ENCODE measurements at regions not wholly inside any gene's neighbourhood (a gene's known extent, or its start where the extent isn't known, plus 50 kb on each side); places are given as distances from the start of the nearest gene placed in this dataset.

DNA sequence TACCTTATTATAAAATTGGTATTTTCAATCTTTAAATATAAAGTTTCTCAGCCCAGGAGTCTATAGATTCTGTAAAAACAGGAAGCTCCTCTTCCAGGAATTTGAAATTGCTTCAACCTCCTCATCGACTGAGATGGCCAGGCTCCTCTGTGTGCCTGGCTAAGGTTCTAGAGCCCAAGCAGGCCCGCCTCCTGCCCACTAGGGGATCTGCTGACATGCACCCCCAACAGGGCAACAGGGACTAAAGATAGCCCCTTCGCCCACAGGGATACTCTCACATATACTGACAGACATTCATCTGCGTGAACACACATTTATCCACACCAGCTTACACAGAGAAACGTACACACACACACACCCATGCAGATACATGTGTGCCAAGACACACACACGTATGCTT, 183.1 kb upstream of the TLE3 start:
- Mint-ChIP-seq H3K9me3 (no peaks in the 10 kb centered on the region), H3K27me3 (ENCODE audit: low read depth) (peaks cover 7% of the 10 kb centered on the region), H3K4me3 (ENCODE audit: low read depth) (no peak overlapping the region), H3K36me3 (ENCODE audit: low read depth) (no peaks in the 10 kb centered on the region), H3K4me1 (ENCODE audit: low read depth) (peaks cover 4% of the 10 kb centered on the region), H3K27ac (no peak overlapping the region)
- DNase-seq (ENCODE audit: low spot score): no peak
- intact Hi-C loops (cut with micrococcal nuclease): no loop called here

- Mint-ChIP-seq H3K27me3 (ENCODE audit: low read depth) (peaks cover 8% of the 10 kb centered on the region), H3K27ac (no peak overlapping the region), H3K4me1 (ENCODE audit: low read depth) (peaks cover 4% of the 10 kb centered on the region), H3K36me3 (ENCODE audit: low read depth) (no peaks in the 10 kb centered on the region), H3K4me3 (ENCODE audit: low read depth) (no peak overlapping the region), H3K9me3 (no peaks in the 10 kb centered on the region)
- intact Hi-C loops (cut with micrococcal nuclease): no loop called here
- DNase-seq (ENCODE audit: low spot score): no peak
Observed at GRCh38 chr15:70279096-70279495, 181.4 kb upstream of the TLE3 start.

DNA sequence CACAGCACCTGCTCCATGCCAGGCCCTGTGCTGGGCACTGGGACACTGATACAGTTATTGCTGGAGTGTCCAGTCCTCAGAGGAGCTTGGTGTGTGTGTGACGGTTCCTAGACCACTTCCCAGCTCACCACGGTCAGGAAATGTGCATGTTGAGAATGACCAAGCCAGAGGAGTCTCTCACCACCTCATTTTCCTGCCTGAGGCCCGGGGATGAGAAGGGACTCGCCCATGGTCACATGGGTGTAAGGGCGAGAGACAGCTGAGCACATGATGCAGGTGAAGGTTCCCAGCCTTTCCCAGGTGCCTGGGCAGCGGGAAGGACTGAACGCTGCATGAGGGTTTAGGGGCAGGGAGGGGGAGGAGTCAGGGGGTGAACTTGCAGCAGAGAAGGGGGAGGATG, 180.9 kb upstream of the TLE3 start:
- H3K27me3 Mint-ChIP-seq (ENCODE audit: low read depth): peaks cover 12% of the 10 kb centered on the region
- no peaks in the 10 kb centered on the region for H3K36me3 Mint-ChIP-seq (ENCODE audit: low read depth)
- no peak overlapping the region for H3K27ac Mint-ChIP-seq
- intact Hi-C loops (cut with micrococcal nuclease): no loop called here
- peaks cover 6% of the 10 kb centered on the region for H3K4me1 Mint-ChIP-seq (ENCODE audit: low read depth)
- no peaks in the 10 kb centered on the region for H3K9me3 Mint-ChIP-seq
- no peak overlapping the region for H3K4me3 Mint-ChIP-seq (ENCODE audit: low read depth)
- DNase-seq (ENCODE audit: low spot score): no peak

DNA sequence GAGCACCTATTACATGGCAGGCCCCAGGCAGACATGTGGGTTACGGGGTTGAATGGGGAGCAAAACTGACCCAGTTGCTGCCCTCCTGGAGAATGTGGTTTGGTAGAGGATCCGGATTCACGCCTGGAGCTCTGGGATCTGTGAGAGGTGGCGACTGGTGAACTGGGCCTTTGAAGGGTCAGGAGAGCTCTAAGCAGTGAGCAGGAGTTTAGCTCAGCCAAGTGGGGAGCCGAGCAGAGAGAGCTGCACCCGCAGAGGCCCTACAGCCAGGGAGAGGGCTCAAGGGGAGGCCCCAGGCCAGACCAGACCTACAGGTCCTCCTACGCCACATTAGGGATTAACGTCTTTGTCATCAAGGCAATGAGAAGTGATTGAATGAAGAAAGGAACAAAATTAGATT, 179.8 kb upstream of the TLE3 start:
- Mint-ChIP-seq H3K36me3 (ENCODE audit: low read depth) (no peaks in the 10 kb centered on the region), H3K9me3 (no peaks in the 10 kb centered on the region), H3K4me3 (ENCODE audit: low read depth) (no peak overlapping the region), H3K4me1 (ENCODE audit: low read depth) (peaks cover 6% of the 10 kb centered on the region), H3K27me3 (ENCODE audit: low read depth) (peaks cover 12% of the 10 kb centered on the region), H3K27ac (no peak overlapping the region)
- no peak for DNase-seq (ENCODE audit: low spot score)
- intact Hi-C loops (cut with micrococcal nuclease): no loop called here

GRCh38 chr15:70276401-70276800, 178.7 kb upstream of the TLE3 start:
- intact Hi-C loops (cut with micrococcal nuclease): no loop called here
- no peaks in the 10 kb centered on the region for H3K9me3 Mint-ChIP-seq

GRCh38 chr15:70275461-70276138, 177.9 kb upstream of the TLE3 start:
- H3K27me3 Mint-ChIP-seq (ENCODE audit: low read depth): peaks cover 11% of the 10 kb centered on the region
- intact Hi-C loops (cut with micrococcal nuclease): no loop called here

More at GRCh38 chr15:70276401-70276800, 178.7 kb upstream of the TLE3 start:
- DNase-seq (ENCODE audit: low spot score): no peak
- H3K27ac Mint-ChIP-seq: no peak overlapping the region
- H3K36me3 Mint-ChIP-seq (ENCODE audit: low read depth): no peaks in the 10 kb centered on the region
- H3K4me1 Mint-ChIP-seq (ENCODE audit: low read depth): peaks cover 3% of the 10 kb centered on the region
- H3K4me3 Mint-ChIP-seq (ENCODE audit: low read depth): no peak overlapping the region
- peaks cover 11% of the 10 kb centered on the region for H3K27me3 Mint-ChIP-seq (ENCODE audit: low read depth)

DNA sequence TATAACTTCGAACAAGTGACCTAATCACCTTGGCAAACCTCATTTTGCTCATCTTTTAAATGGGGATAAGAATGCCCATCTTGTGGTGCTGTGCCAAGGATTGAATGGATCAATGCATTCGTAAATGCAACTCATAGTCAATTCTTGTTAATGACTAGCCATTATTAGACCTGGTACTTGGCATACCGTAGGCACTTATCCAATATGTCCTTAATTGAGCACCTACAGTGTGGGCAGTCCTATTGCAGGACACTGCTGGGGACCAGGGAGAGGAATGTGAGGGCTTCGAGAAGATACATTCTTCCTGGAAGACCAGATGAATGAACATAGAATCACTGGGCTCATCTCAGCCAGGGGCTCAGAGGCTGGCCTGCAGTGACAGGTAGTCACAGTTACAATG, 177.2 kb upstream of the TLE3 start:
- Mint-ChIP-seq H3K27me3 (ENCODE audit: low read depth) (peaks cover 11% of the 10 kb centered on the region), H3K4me1 (ENCODE audit: low read depth) (peaks cover 4% of the 10 kb centered on the region), H3K27ac (no peak overlapping the region), H3K9me3 (no peaks in the 10 kb centered on the region), H3K4me3 (ENCODE audit: low read depth) (no peak overlapping the region), H3K36me3 (ENCODE audit: low read depth) (no peaks in the 10 kb centered on the region)
- intact Hi-C loops (cut with micrococcal nuclease): no loop called here
- DNase-seq (ENCODE audit: low spot score): no peak

More at GRCh38 chr15:70275461-70276138, 177.9 kb upstream of the TLE3 start:
- Mint-ChIP-seq H3K27ac (no peak overlapping the region), H3K4me1 (ENCODE audit: low read depth) (peaks cover 4% of the 10 kb centered on the region), H3K36me3 (ENCODE audit: low read depth) (no peaks in the 10 kb centered on the region), H3K9me3 (no peaks in the 10 kb centered on the region), H3K4me3 (ENCODE audit: low read depth) (no peak overlapping the region)
- DNase-seq (ENCODE audit: low spot score): no peak

- Mint-ChIP-seq H3K4me3 (ENCODE audit: low read depth) (no peak overlapping the region), H3K27ac (no peak overlapping the region)
- intact Hi-C loops (cut with micrococcal nuclease): no loop called here
Observed at GRCh38 chr15:70274255-70274880, 176.7 kb upstream of the TLE3 start.

GRCh38 chr15:70273808-70274207, 176.1 kb upstream of the TLE3 start:
- no peak for DNase-seq (ENCODE audit: low spot score)
- Mint-ChIP-seq H3K27ac (no peak overlapping the region), H3K4me1 (ENCODE audit: low read depth) (peaks cover 4% of the 10 kb centered on the region), H3K27me3 (ENCODE audit: low read depth) (peaks cover 16% of the 10 kb centered on the region), H3K36me3 (ENCODE audit: low read depth) (no peaks in the 10 kb centered on the region), H3K4me3 (ENCODE audit: low read depth) (no peak overlapping the region), H3K9me3 (no peaks in the 10 kb centered on the region)
- intact Hi-C loops (cut with micrococcal nuclease): no loop called here

More at GRCh38 chr15:70274255-70274880, 176.7 kb upstream of the TLE3 start:
- no peaks in the 10 kb centered on the region for H3K36me3 Mint-ChIP-seq (ENCODE audit: low read depth)
- H3K4me1 Mint-ChIP-seq (ENCODE audit: low read depth): peaks cover 4% of the 10 kb centered on the region
- DNase-seq (ENCODE audit: low spot score): no peak
- H3K9me3 Mint-ChIP-seq: no peaks in the 10 kb centered on the region
- peaks cover 16% of the 10 kb centered on the region for H3K27me3 Mint-ChIP-seq (ENCODE audit: low read depth)

- intact Hi-C loops (cut with micrococcal nuclease): no loop called here
- no peaks in the 10 kb centered on the region for H3K36me3 Mint-ChIP-seq (ENCODE audit: low read depth)
- no peak overlapping the region for H3K4me3 Mint-ChIP-seq (ENCODE audit: low read depth)
- peaks cover 4% of the 10 kb centered on the region for H3K4me1 Mint-ChIP-seq (ENCODE audit: low read depth)
- DNase-seq (ENCODE audit: low spot score): no peak
- no peak overlapping the region for H3K27ac Mint-ChIP-seq
- H3K27me3 Mint-ChIP-seq (ENCODE audit: low read depth): peaks cover 24% of the 10 kb centered on the region
- no peaks in the 10 kb centered on the region for H3K9me3 Mint-ChIP-seq
Observed at GRCh38 chr15:70272565-70273355, 175.0 kb upstream of the TLE3 start.

GRCh38 chr15:70271422-70272088, 173.8 kb upstream of the TLE3 start:
- Mint-ChIP-seq H3K9me3 (no peaks in the 10 kb centered on the region), H3K27ac (no peak overlapping the region), H3K36me3 (ENCODE audit: low read depth) (no peaks in the 10 kb centered on the region), H3K4me1 (ENCODE audit: low read depth) (peaks cover 7% of the 10 kb centered on the region), H3K4me3 (ENCODE audit: low read depth) (no peak overlapping the region), H3K27me3 (ENCODE audit: low read depth) (peaks cover 31% of the 10 kb centered on the region)
- no peak for DNase-seq (ENCODE audit: low spot score)
- intact Hi-C loops (cut with micrococcal nuclease): no loop called here

DNA sequence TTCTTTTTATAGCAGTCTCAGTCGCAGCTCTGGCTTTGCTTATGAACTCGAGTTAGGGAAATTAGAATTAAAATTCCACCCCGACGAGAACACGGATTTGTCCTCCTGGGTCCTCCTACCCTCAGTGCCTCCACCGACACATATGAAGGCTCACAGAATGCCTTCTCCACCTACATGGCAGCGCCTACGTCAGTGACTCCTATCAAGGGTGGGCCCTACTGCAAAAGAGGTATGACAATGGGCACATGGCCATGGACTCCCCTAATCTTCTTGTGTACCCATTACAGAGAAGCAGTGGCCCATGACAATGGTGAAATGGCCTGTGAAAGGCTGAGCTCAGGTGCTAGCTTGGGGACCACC, 173.0 kb upstream of the TLE3 start:
- Mint-ChIP-seq H3K27ac (no peak overlapping the region), H3K4me1 (ENCODE audit: low read depth) (peaks cover 10% of the 10 kb centered on the region), H3K4me3 (ENCODE audit: low read depth) (no peak overlapping the region), H3K36me3 (ENCODE audit: low read depth) (no peaks in the 10 kb centered on the region), H3K9me3 (no peaks in the 10 kb centered on the region), H3K27me3 (ENCODE audit: low read depth) (peaks cover 40% of the 10 kb centered on the region)
- DNase-seq (ENCODE audit: low spot score): no peak
- intact Hi-C loops (cut with micrococcal nuclease): no loop called here

Measured in activated T-helper 2 cell treated with anti-CD3 and anti-CD28 coated beads, Interferon-gamma antibody, Interleukin-2, Interleukin-4, amounts not matched to agents 10 μg/mL and 5 μg/mL and 100 μg/mL, durations not matched to agents 14 hours and 24 hours and 36 hours (primary cell).